ENCODE measurements at regions not wholly inside any gene's neighbourhood (a gene's known extent, or its start where the extent isn't known, plus 50 kb on each side); places are given as distances from the start of the nearest gene placed in this dataset.

DNA sequence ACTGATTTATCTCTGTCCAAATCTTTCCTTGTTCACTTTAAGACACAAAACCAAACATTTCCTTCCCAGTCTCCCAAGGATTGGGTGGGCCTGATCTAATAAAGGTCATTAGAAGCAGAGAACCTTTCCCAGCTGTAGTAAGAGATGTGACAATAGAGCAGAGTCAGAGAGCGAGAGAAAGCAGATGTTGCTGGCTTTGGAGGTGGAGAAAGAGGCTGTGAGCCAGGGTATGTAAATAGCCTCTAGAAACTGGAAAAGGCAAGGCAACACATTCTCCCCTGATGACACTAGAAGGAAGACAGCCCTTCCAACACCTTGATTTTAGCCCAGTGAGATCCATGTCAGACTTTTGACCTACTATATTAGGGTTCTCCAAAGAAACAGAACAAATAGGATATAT, 337.5 kb upstream of the CASK start:
- TF ChIP-seq CTCF (IDR thresholded peaks at IDR 0.05; ENCODE audit: insufficient read depth, low read length): no peak
- TF ChIP-seq, protein P1, sequence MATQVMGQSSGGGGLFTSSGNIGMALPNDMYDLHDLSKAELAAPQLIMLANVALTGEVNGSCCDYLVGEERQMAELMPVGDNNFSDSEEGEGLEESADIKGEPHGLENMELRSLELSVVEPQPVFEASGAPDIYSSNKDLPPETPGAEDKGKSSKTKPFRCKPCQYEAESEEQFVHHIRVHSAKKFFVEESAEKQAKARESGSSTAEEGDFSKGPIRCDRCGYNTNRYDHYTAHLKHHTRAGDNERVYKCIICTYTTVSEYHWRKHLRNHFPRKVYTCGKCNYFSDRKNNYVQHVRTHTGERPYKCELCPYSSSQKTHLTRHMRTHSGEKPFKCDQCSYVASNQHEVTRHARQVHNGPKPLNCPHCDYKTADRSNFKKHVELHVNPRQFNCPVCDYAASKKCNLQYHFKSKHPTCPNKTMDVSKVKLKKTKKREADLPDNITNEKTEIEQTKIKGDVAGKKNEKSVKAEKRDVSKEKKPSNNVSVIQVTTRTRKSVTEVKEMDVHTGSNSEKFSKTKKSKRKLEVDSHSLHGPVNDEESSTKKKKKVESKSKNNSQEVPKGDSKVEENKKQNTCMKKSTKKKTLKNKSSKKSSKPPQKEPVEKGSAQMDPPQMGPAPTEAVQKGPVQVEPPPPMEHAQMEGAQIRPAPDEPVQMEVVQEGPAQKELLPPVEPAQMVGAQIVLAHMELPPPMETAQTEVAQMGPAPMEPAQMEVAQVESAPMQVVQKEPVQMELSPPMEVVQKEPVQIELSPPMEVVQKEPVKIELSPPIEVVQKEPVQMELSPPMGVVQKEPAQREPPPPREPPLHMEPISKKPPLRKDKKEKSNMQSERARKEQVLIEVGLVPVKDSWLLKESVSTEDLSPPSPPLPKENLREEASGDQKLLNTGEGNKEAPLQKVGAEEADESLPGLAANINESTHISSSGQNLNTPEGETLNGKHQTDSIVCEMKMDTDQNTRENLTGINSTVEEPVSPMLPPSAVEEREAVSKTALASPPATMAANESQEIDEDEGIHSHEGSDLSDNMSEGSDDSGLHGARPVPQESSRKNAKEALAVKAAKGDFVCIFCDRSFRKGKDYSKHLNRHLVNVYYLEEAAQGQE (IDR thresholded peaks at IDR 0.05; ENCODE audit: insufficient replicate concordance, low read depth): no peak
- TF ChIP-seq POLR2AphosphoS5 (IDR thresholded peaks at IDR 0.05; ENCODE audit: low read depth): no peak
- no peak for TF ChIP-seq GABPA (IDR thresholded peaks at IDR 0.05; ENCODE audit: low read depth)
- no peak for TF ChIP-seq SPI1 (IDR thresholded peaks at IDR 0.05; ENCODE audit: borderline replicate concordance, low read depth)
- Histone ChIP-seq H3K4me3 (replicated peaks; ENCODE audit: insufficient read depth, low read length) (no peak overlapping the region), H3K27me3 (ENCODE audit: insufficient read depth, poor library complexity, severe bottlenecking) (no peaks in the 10 kb centered on the region), H3K27ac (replicated peaks) (no peak overlapping the region)
- DNase-seq (ENCODE audit: low read depth in 1 of 2, low spot score in 1 of 2): no peak

GRCh38 chrX:42248226-42248625, 324.9 kb upstream of the CASK start:
- Histone ChIP-seq H3K27me3 (ENCODE audit: insufficient read depth, poor library complexity, severe bottlenecking) (no peaks in the 10 kb centered on the region), H3K27ac (replicated peaks) (no peak overlapping the region), H3K4me3 (replicated peaks; ENCODE audit: insufficient read depth, low read length) (no peak overlapping the region)
- no peak for TF ChIP-seq GABPA (IDR thresholded peaks at IDR 0.05; ENCODE audit: low read depth)
- no peak for TF ChIP-seq CTCF (IDR thresholded peaks at IDR 0.05; ENCODE audit: insufficient read depth, low read length)
- TF ChIP-seq SPI1 (IDR thresholded peaks at IDR 0.05; ENCODE audit: borderline replicate concordance, low read depth): no peak
- TF ChIP-seq, protein P1 (IDR thresholded peaks at IDR 0.05; ENCODE audit: insufficient replicate concordance, low read depth): no peak
- no peak for TF ChIP-seq POLR2AphosphoS5 (IDR thresholded peaks at IDR 0.05; ENCODE audit: low read depth)
- DNase-seq (ENCODE audit: low read depth in 1 of 2, low spot score in 1 of 2): peak in 1 of 2 experiments; percentile 6

DNA sequence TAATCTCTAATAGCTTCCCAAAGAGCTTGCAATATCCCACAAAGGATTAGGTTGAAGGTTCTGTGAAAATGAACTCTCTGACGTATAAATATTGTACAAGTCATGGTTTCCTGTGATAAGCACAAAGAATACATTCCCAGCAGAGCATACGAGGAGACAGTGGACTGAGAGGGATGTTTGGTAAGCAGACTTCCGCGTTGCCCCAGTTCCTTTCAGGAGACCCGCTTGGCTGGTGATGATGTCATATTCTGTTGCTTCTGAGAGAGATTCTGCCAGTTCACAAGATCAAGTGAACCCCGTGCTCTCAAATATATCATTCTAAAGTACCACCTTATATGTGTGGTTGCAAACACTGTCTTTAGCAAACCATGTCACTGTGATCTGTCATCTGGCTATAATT, 323.9 kb upstream of the CASK start:
- Histone ChIP-seq H3K4me3 (replicated peaks; ENCODE audit: insufficient read depth, low read length) (no peak overlapping the region), H3K27me3 (ENCODE audit: insufficient read depth, poor library complexity, severe bottlenecking) (no peaks in the 10 kb centered on the region), H3K27ac (replicated peaks) (no peak overlapping the region)
- no peak for DNase-seq (ENCODE audit: low read depth in 1 of 2, low spot score in 1 of 2)
- TF ChIP-seq CTCF (IDR thresholded peaks at IDR 0.05; ENCODE audit: insufficient read depth, low read length) (no peak), SPI1 (IDR thresholded peaks at IDR 0.05; ENCODE audit: borderline replicate concordance, low read depth) (no peak), POLR2AphosphoS5 (IDR thresholded peaks at IDR 0.05; ENCODE audit: low read depth) (no peak), GABPA (IDR thresholded peaks at IDR 0.05; ENCODE audit: low read depth) (no peak)
- TF ChIP-seq, protein P1 (IDR thresholded peaks at IDR 0.05; ENCODE audit: insufficient replicate concordance, low read depth): no peak

Data from HL-60 (cell line).